ENCODE measurements at regions not wholly inside any gene's neighbourhood (a gene's known extent, or its start where the extent isn't known, plus 50 kb on each side); places are given as distances from the start of the nearest gene placed in this dataset.
"Not testable (repeated sequence)": the region's sequence is repeated elsewhere in the genome, so short reads cannot be mapped to it uniquely, and the experiment has no call there.

DNA sequence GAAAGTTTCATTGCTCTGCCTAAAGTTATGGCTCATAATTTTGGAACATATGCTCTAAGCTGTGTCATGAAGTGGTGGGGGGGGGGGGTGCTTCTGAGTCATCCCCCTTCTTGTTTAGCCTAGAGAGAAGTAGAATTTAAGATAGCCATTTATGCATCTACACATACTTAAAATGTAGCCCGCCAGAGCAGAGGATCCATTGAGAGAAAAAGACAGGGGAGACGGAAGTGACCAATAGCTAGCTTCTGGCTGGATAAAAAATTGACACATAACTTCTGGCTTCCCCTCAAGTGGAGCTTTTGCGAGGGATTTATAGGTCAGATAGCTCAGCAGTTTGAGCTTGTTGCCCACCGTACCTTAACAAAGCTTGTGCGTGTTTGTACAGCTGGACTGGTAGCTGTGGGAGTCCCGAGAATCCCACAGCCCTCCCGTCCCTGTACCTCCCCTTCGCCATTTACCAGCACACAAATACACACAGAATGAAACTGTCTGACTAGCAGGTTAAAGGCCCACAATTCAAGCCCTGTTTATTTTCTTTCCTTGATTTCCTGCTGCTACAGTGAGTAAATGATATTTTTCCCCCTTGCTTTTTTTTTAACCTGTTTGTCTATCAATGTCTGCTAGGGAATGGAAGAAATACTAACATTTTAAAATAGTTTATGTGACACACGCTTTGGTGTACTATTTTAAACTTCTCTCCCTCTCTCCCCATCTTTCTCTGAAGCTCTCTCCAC is 232.6 kb upstream of the FERD3L start:
- DNase-seq = no peak

- no peak for DNase-seq
Measured at GRCh38 chr7:19376538-19376937, 231.3 kb upstream of the FERD3L start.

DNA sequence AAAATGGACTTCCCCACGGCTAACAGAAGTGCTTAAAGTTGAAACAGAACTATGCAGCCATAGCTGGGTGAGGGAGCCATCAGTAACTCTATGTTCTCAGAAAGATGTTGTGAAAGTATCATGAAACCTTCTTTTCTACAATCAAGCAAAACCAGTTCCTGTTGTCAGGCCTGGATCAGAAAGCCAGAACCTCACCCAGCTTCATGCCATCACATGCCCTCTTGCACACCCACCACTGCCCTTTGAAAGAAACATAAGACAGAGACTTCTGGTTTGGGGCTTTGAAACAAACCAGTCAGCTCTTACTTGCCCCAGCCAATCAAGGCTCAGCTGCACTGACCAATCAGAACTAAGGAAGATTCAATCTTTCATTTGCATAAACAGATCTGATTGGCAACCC is 230.8 kb upstream of the FERD3L start:
- no peak for DNase-seq

GRCh38 chr7:19373334-19373733 is 228.1 kb upstream of the FERD3L start:
- no peak for DNase-seq

- no peak for DNase-seq
Measured at GRCh38 chr7:19369806-19370205, 224.6 kb upstream of the FERD3L start.

GRCh38 chr7:19369182-19369581 is 224.0 kb upstream of the FERD3L start:
- DNase-seq = no peak

- no peak for DNase-seq
Measured at GRCh38 chr7:19368491-19368925, 223.3 kb upstream of the FERD3L start.

- DNase-seq = no peak
Measured at GRCh38 chr7:19364950-19365349, 219.7 kb upstream of the FERD3L start.

DNA sequence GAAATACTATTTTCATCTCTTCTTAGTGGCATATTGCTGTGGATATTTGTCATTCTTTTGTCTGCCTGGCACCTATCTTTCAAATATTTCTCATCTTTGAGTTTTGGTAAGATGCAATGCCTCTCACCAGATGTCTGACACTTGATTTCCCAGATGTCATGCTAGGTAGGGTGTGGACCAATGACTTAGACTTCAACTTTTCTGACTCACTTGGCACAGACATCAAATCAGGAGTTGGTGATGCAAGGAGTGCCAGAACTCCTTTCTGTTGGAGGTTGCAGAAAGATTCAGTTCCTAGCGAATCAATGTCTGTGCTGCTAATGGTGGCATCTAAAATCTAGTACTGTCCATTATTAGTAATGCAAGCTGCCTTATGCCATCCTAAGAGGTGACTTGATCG is 216.9 kb upstream of the FERD3L start:
- DNase-seq = no peak

GRCh38 chr7:19353180-19353579 is 208.0 kb upstream of the FERD3L start:
- DNase-seq = no peak

DNA sequence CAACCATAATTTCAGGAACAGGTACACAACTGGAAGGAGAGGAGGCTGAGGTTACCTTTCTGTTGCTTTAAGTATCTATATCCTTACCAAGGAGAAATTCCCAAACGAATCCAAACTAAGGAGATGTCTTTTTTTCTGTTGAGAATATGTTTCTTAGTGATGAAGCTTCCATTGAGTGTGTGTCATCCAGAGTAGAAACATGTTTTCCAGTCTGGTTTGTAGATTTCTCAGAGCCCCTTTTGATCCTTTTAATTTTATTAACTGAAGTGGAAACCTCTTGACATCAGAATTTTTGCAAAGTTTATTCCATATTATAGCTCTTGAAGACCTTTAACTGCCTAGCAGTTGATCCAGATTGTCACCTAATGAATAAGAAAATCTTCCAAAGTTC is 207.1 kb upstream of the FERD3L start:
- no peak for DNase-seq

- DNase-seq = no peak
Measured at GRCh38 chr7:19351341-19352304, 206.4 kb upstream of the FERD3L start.

DNA sequence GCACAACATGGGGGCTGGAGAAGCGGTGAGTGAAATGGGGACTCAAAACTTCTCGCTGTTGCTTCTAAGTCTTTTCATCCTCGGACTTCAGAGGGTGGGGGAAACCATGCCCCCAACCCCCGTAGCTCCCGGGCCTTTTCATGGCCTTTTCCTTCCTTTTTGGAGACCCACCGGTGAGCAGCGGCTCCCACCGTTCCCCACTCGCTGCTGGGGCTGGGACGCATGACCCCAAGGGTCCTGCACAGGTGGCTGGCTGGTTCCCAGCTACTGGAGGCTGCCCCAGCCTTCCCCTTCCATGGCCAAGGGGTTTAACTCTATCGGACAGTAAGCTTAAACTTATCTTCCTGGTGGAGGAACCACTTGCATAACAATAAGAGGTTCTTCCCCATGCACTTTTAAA is 194.3 kb upstream of the FERD3L start:
- no peak for DNase-seq

GRCh38 chr7:19338512-19338911 is 193.3 kb upstream of the FERD3L start:
- DNase-seq = not testable (repeated sequence)

- no peak for DNase-seq
Measured at GRCh38 chr7:19336836-19337383, 191.7 kb upstream of the FERD3L start.

GRCh38 chr7:19333706-19334105 is 188.5 kb upstream of the FERD3L start:
- peak in 26 of 56 donors; percentile 1 to 52 (median 11) for DNase-seq

- DNase-seq = no peak
Measured at GRCh38 chr7:19327018-19327417, 181.8 kb upstream of the FERD3L start.

- DNase-seq = no peak
Measured at GRCh38 chr7:19322002-19322401, 176.8 kb upstream of the FERD3L start.

DNA sequence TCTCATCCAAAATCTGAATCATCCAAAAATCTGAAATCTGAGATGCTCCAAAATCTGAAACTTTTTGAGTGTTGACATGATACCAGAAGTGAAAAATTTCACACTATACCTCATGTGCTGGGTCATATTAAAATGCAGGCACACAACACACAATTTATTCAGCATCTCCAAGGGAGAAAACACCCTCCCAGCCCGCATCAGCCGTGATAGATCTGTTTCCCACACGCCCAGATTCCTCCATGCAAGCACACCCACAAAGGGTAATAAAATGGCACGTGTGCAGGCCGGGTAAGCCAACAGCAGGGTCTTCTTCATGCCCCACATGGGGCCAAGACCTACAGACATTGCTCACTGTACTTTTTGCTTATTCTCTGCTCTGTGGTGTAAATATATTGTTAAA is 173.1 kb upstream of the FERD3L start:
- DNase-seq = no peak

DNA sequence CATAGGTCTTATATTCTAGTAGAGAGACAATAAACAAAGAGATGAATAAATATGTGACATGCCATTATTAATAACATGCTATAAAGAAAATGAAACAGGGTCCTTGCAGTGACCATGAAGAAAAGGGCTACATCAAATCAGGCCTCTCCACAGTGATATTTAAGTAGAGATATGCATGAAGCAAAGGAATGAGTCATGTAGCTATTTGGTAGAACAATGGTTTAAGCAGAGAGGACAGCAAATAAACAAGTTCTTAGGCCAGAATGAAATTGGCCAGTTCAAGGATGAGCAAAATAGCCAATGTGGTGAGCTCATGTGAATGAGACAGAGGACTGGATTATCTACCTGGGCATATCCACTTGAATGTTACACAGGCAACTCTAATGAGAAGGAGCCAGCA is 172.2 kb upstream of the FERD3L start:
- DNase-seq = no peak

GRCh38 chr7:19312416-19312815 is 167.2 kb upstream of the FERD3L start:
- DNase-seq = no peak

DNA sequence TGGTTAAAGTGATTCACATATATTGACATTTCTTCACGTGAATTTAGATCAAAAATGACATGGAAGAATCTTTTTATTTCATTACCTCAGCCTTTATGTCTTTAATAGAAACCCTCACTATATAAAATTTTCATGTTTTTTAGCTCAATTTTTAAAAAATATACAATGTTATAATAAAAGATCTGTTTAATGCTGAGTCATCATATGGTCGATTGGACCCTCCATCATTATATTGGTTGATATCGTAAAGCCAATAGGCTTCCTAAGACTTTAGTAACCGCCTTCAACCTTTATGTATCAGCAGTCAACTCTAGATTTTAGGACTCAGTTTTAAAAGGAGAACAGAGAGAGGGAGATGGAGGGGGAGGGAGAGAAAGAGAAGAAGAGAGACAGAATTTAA is 162.3 kb upstream of the FERD3L start:
- DNase-seq = no peak

Measured in nucleus accumbens (tissue), 56 donors.